ENCODE measurements at regions not wholly inside any gene's neighbourhood (a gene's known extent, or its start where the extent isn't known, plus 50 kb on each side); places are given as distances from the start of the nearest gene placed in this dataset.

DNA sequence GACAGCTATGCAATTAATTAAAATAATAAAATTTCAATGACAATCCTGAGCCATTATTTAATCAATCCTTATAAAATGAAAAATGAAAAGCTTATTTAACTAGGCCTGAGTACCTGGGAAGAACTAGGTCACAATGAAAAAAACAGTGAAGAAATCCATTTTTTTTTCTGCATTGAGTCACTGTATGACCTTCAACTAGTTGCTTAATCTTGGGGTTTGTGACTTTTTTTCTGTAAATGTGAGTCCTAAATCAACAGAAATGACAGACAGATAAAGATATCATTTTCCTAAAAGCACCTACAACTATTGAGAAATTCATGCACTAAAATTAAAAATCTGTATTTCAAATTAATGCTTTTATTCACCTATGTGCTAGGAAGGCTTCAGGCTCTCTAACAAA is 96.8 kb downstream of the TMEM26 start:
- H3K9ac ChIP-seq (ENCODE audit: low read length in 2 of 2): no peak overlapping the region
- no peaks in the 10 kb centered on the region for H3K4me1 ChIP-seq (ENCODE audit: control insufficient read depth, insufficient read depth, low read length)
- no peak overlapping the region for H3K4me3 ChIP-seq (ENCODE audit: low read length in 2 of 2)
- no peaks in the 10 kb centered on the region for H3K36me3 ChIP-seq (ENCODE audit: control insufficient read depth in 2 of 2, insufficient read depth in 2 of 2, low read length in 2 of 2)
- H3K27me3 ChIP-seq (ENCODE audit: control insufficient read depth in 1 of 2, insufficient read depth in 2 of 2, low read length in 2 of 2): no peaks in the 10 kb centered on the region
- H3K27ac ChIP-seq (ENCODE audit: low read length): no peak overlapping the region
- H3K9me3 ChIP-seq (ENCODE audit: control insufficient read depth in 2 of 2, low read length in 2 of 2): no peaks in the 10 kb centered on the region

DNA sequence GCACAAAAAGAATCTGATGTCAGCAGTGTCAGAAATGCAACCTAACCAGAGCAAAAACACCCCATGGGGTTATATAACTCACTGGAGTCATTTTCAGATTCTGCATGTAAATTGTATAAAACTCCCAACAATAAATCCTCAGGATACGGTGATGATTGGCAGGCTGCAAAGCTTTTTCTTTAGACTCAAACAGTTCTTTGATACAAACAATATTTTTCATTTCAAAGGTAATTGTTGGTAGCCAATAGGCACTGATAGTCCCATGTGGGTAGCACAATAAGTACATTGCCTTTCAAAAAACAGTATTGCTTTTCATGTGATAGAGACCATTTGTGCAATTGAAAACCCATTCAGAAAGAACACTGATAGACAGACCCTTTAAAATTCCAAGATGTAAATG is 98.0 kb downstream of the TMEM26 start:
- H3K36me3 ChIP-seq (ENCODE audit: control insufficient read depth in 2 of 2, insufficient read depth in 2 of 2, low read length in 2 of 2): no peaks in the 10 kb centered on the region
- no peak overlapping the region for H3K27ac ChIP-seq (ENCODE audit: low read length)
- H3K9me3 ChIP-seq (ENCODE audit: control insufficient read depth in 2 of 2, low read length in 2 of 2): no peaks in the 10 kb centered on the region
- no peak overlapping the region for H3K9ac ChIP-seq (ENCODE audit: low read length in 2 of 2)
- no peaks in the 10 kb centered on the region for H3K27me3 ChIP-seq (ENCODE audit: control insufficient read depth in 1 of 2, insufficient read depth in 2 of 2, low read length in 2 of 2)
- H3K4me1 ChIP-seq (ENCODE audit: control insufficient read depth, insufficient read depth, low read length): no peaks in the 10 kb centered on the region
- no peak overlapping the region for H3K4me3 ChIP-seq (ENCODE audit: low read length in 2 of 2)

DNA sequence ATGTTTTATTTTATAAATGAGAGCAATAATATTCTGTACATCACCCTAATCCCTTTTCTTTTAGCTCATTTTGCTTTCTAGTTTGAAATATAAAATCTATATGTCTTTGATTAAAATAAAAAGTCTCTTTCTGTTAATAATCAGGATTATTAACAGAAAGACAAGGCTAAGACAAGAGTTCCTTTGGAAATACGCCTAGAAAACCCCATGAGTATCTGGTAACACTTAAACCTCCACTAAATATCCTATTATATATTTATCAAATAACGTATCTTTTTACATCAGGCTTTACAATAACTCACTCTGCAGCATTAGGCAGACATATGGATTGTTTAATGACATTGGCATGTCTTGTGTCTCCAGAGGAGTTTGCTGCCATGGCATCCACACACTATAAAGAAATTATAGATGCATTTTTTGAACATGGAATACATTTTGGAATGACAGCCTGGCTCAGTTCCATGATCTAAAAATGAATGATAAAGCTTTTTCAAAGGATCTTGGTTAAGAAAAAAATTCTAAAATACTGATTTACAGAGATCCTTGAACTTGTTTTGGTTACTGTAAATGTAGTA is 98.7 kb downstream of the TMEM26 start:
- Histone ChIP-seq H3K36me3 (ENCODE audit: control insufficient read depth in 2 of 2, insufficient read depth in 2 of 2, low read length in 2 of 2) (no peaks in the 10 kb centered on the region), H3K4me1 (ENCODE audit: control insufficient read depth, insufficient read depth, low read length) (no peaks in the 10 kb centered on the region), H3K27me3 (ENCODE audit: control insufficient read depth in 1 of 2, insufficient read depth in 2 of 2, low read length in 2 of 2) (no peaks in the 10 kb centered on the region), H3K9ac (ENCODE audit: low read length in 2 of 2) (no peak overlapping the region), H3K4me3 (ENCODE audit: low read length in 2 of 2) (no peak overlapping the region), H3K27ac (ENCODE audit: low read length) (no peak overlapping the region), H3K9me3 (ENCODE audit: control insufficient read depth in 2 of 2, low read length in 2 of 2) (no peaks in the 10 kb centered on the region)

DNA sequence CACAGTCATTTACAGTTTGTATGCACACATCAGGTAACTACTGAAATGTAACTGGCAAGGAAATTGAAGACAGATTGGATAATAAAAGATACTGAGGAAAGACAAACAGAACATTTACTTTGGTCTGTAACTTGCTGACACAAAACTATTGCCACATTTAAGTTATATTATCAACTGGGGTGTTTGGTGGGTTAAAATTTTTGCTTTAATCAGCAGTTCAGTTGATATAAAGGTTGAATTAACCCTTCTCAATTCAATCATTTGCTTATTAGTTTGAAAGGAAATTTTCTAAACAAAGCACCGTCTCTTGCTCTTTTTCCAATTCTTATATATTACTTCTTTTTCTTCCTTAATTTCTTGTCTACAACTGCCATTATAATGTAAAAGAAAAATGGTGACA is 102.4 kb downstream of the TMEM26 start:
- H3K4me1 ChIP-seq (ENCODE audit: control insufficient read depth, insufficient read depth, low read length): no peaks in the 10 kb centered on the region
- H3K27ac ChIP-seq (ENCODE audit: low read length): no peak overlapping the region
- no peaks in the 10 kb centered on the region for H3K36me3 ChIP-seq (ENCODE audit: control insufficient read depth in 2 of 2, insufficient read depth in 2 of 2, low read length in 2 of 2)
- no peaks in the 10 kb centered on the region for H3K9me3 ChIP-seq (ENCODE audit: control insufficient read depth in 2 of 2, low read length in 2 of 2)
- H3K9ac ChIP-seq (ENCODE audit: low read length in 2 of 2): no peak overlapping the region
- H3K27me3 ChIP-seq (ENCODE audit: control insufficient read depth in 1 of 2, insufficient read depth in 2 of 2, low read length in 2 of 2): no peaks in the 10 kb centered on the region
- no peak overlapping the region for H3K4me3 ChIP-seq (ENCODE audit: low read length in 2 of 2)

DNA sequence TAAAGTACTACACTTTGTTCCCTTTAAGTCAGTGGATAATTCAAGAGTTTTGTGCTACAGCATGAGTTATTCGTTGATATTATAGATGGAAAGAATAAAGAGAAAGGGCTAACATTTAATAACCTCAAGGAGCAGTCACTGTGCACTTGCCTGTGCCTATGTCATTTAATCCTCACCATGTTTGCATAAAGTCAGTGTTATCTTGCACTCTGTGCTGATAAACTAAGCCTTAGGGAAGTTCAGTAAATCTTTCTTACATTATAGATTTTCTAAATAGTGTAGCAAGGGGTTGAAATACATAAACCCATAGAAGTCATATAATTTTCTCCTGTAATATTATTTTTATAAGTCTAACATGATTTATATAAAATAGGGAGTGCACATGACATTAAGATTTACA is 103.1 kb downstream of the TMEM26 start:
- Histone ChIP-seq H3K9me3 (ENCODE audit: control insufficient read depth in 2 of 2, low read length in 2 of 2) (no peaks in the 10 kb centered on the region), H3K4me3 (ENCODE audit: low read length in 2 of 2) (no peak overlapping the region)

DNA sequence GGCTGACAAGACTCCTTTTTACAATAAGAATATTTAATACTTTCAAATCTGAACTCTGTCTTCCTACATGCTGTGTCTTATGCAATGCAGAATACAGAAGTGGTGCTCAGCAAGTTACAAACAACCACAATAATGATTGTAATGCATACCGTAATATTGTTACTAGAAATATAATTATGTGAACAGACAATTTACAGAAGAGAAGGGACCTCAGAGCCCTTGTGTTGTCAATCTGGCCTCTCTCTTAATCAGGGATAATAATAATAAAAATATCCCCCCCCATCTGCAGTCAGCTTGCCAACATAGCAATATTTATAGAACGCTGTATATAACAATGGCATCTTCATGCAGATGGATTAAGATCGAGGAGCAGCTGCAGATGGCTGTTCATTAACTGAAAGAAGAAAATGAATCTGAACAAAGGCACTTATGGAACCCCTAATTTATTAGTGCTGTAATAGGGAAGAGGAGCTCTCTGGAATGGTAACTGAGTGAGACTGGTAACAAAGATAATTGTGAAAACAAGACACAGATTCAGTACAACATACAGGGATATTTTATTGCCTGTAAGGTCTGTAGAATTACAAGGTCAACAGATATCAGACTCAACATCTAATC is 106.3 kb downstream of the TMEM26 start:
- no peaks in the 10 kb centered on the region for H3K36me3 ChIP-seq (ENCODE audit: control insufficient read depth in 2 of 2, insufficient read depth in 2 of 2, low read length in 2 of 2)
- no peak overlapping the region for H3K27ac ChIP-seq (ENCODE audit: low read length)
- H3K9me3 ChIP-seq (ENCODE audit: control insufficient read depth in 2 of 2, low read length in 2 of 2): no peaks in the 10 kb centered on the region
- H3K4me1 ChIP-seq (ENCODE audit: control insufficient read depth, insufficient read depth, low read length): no peaks in the 10 kb centered on the region
- H3K27me3 ChIP-seq (ENCODE audit: control insufficient read depth in 1 of 2, insufficient read depth in 2 of 2, low read length in 2 of 2): no peaks in the 10 kb centered on the region
- H3K9ac ChIP-seq (ENCODE audit: low read length in 2 of 2): no peak overlapping the region
- no peak overlapping the region for H3K4me3 ChIP-seq (ENCODE audit: low read length in 2 of 2)

More for the DNA sequence above, 103.1 kb downstream of the TMEM26 start:
- Histone ChIP-seq H3K9ac (ENCODE audit: low read length in 2 of 2) (no peak overlapping the region), H3K4me1 (ENCODE audit: control insufficient read depth, insufficient read depth, low read length) (no peaks in the 10 kb centered on the region), H3K27ac (ENCODE audit: low read length) (no peak overlapping the region), H3K27me3 (ENCODE audit: control insufficient read depth in 1 of 2, insufficient read depth in 2 of 2, low read length in 2 of 2) (no peaks in the 10 kb centered on the region), H3K36me3 (ENCODE audit: control insufficient read depth in 2 of 2, insufficient read depth in 2 of 2, low read length in 2 of 2) (no peaks in the 10 kb centered on the region)

DNA sequence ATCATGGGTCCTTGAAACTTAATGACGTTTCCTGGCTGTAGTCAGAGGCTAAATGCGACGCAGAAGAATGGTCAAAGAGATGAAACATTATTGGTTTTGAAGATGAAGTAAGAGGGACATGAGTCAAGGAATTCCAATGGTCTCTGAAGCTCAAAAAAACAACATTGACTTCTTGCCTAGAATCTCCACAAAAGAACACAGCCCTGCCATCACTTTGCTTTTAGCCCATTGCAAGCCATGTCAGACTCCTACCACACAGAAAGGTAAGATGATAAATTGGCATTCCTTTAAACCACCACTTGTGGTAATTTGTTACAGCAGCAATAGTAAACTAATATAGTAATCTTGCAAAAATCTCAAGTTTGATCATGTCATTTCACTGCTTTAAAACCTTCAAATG is 109.4 kb downstream of the TMEM26 start:
- Histone ChIP-seq H3K9ac (ENCODE audit: low read length in 2 of 2) (no peak overlapping the region), H3K27me3 (ENCODE audit: control insufficient read depth in 1 of 2, insufficient read depth in 2 of 2, low read length in 2 of 2) (no peaks in the 10 kb centered on the region), H3K36me3 (ENCODE audit: control insufficient read depth in 2 of 2, insufficient read depth in 2 of 2, low read length in 2 of 2) (no peaks in the 10 kb centered on the region), H3K9me3 (ENCODE audit: control insufficient read depth in 2 of 2, low read length in 2 of 2) (no peaks in the 10 kb centered on the region), H3K4me1 (ENCODE audit: control insufficient read depth, insufficient read depth, low read length) (no peaks in the 10 kb centered on the region), H3K4me3 (ENCODE audit: low read length in 2 of 2) (no peak overlapping the region), H3K27ac (ENCODE audit: low read length) (no peak overlapping the region)

DNA sequence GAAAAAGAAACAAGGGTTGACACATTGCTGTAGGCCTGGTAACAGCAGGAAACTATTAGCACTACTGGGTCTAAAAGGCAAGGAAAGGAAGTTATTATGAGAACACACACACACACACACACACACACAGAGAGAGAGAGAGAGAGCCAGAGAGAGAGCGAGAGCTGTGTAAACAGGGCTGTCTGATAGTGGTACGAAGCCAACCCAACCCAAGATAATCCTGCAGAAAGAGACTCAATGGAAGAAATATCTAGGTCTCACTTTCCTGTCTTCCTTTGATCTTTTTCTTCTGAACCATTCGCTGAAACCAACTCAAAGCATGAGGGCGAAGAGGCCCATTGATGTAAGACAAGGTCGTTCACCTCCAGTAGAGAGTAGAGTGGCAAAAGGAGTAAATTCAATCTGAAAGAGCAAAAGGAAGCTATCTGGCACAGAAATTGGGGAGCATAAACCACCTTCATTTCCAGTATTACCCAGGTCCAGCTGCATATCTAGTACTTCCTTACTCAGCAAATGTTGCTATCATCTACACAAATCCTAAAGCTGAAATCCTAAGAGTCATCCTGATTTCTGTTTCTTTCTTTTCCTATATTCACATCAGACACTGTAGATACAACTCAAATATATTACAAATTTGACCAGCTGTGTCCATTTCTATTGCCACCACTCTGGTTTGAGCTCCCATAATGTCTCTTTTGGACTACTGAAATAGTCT is 110.2 kb downstream of the TMEM26 start:
- no peaks in the 10 kb centered on the region for H3K27me3 ChIP-seq (ENCODE audit: control insufficient read depth in 1 of 2, insufficient read depth in 2 of 2, low read length in 2 of 2)
- H3K4me3 ChIP-seq (ENCODE audit: low read length in 2 of 2): no peak overlapping the region
- H3K27ac ChIP-seq (ENCODE audit: low read length): no peak overlapping the region
- no peaks in the 10 kb centered on the region for H3K4me1 ChIP-seq (ENCODE audit: control insufficient read depth, insufficient read depth, low read length)
- H3K36me3 ChIP-seq (ENCODE audit: control insufficient read depth in 2 of 2, insufficient read depth in 2 of 2, low read length in 2 of 2): no peaks in the 10 kb centered on the region
- H3K9ac ChIP-seq (ENCODE audit: low read length in 2 of 2): no peak overlapping the region
- H3K9me3 ChIP-seq (ENCODE audit: control insufficient read depth in 2 of 2, low read length in 2 of 2): no peaks in the 10 kb centered on the region

DNA sequence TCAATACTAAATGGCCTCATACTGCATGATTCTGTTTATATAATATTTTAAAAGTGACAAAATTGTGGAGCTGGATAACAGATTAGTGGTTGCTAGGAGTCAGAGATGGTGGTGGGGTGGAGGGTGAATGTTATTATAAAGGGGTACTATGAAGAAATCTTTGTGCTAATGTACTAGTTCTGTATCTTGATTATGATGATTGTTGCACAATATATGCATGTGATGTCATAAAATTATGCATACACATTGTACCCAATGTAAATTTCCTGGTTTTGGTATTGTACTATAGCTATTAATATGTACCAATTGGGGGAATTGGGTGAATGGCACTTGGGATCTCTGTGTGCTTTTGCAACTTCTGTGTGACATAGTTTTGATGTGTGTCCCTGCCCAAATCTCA is 112.2 kb downstream of the TMEM26 start:
- no peak overlapping the region for H3K4me3 ChIP-seq (ENCODE audit: low read length in 2 of 2)
- no peaks in the 10 kb centered on the region for H3K4me1 ChIP-seq (ENCODE audit: control insufficient read depth, insufficient read depth, low read length)
- no peaks in the 10 kb centered on the region for H3K27me3 ChIP-seq (ENCODE audit: control insufficient read depth in 1 of 2, insufficient read depth in 2 of 2, low read length in 2 of 2)
- H3K36me3 ChIP-seq (ENCODE audit: control insufficient read depth in 2 of 2, insufficient read depth in 2 of 2, low read length in 2 of 2): no peaks in the 10 kb centered on the region
- H3K27ac ChIP-seq (ENCODE audit: low read length): no peak overlapping the region
- no peaks in the 10 kb centered on the region for H3K9me3 ChIP-seq (ENCODE audit: control insufficient read depth in 2 of 2, low read length in 2 of 2)
- H3K9ac ChIP-seq (ENCODE audit: low read length in 2 of 2): no peak overlapping the region

DNA sequence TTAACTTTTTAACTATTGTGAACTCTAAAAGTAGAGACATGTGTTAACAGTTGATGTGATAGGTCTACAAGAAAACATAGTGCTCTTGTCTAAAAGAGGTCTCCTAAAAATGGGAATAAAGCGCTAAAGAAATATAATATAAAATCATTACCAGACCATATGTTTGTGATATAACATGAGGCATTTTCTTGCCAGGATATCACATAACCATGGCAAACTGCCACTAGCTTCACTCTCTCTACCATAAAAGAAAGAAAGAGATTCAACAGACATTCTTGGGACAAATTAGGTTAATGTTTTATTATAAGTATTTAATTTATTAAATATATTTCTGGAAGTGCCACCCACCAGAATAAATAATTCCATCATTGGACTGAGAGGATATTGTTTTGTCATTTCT is 115.0 kb downstream of the TMEM26 start:
- Histone ChIP-seq H3K27me3 (ENCODE audit: control insufficient read depth in 1 of 2, insufficient read depth in 2 of 2, low read length in 2 of 2) (no peaks in the 10 kb centered on the region), H3K9ac (ENCODE audit: low read length in 2 of 2) (no peak overlapping the region), H3K4me1 (ENCODE audit: control insufficient read depth, insufficient read depth, low read length) (no peaks in the 10 kb centered on the region)

DNA sequence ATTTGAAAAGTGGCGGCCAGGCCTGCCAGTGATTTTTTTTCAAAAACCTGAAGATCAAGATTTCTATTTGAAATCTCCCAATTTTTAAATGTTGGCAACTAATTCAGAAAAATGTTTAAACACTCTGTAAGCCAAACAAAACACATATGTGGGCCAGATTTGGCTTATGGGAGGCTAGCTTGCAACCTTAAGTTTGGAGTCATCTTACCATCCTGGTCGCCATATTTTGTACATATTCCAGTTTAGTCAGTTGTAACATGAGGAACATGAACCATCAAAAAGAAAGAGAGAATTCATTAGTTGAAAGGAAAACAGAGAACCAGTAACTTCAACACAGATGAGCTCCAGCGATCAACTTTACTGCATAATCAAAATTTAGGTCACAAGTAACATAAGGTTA is 115.4 kb downstream of the TMEM26 start:
- H3K27me3 ChIP-seq (ENCODE audit: control insufficient read depth in 1 of 2, insufficient read depth in 2 of 2, low read length in 2 of 2): no peaks in the 10 kb centered on the region
- H3K4me3 ChIP-seq (ENCODE audit: low read length in 2 of 2): no peak overlapping the region
- no peak overlapping the region for H3K9ac ChIP-seq (ENCODE audit: low read length in 2 of 2)
- H3K36me3 ChIP-seq (ENCODE audit: control insufficient read depth in 2 of 2, insufficient read depth in 2 of 2, low read length in 2 of 2): no peaks in the 10 kb centered on the region
- no peak overlapping the region for H3K27ac ChIP-seq (ENCODE audit: low read length)
- H3K9me3 ChIP-seq (ENCODE audit: control insufficient read depth in 2 of 2, low read length in 2 of 2): no peaks in the 10 kb centered on the region
- H3K4me1 ChIP-seq (ENCODE audit: control insufficient read depth, insufficient read depth, low read length): no peaks in the 10 kb centered on the region

More for the DNA sequence above, 115.0 kb downstream of the TMEM26 start:
- Histone ChIP-seq H3K27ac (ENCODE audit: low read length) (no peak overlapping the region), H3K9me3 (ENCODE audit: control insufficient read depth in 2 of 2, low read length in 2 of 2) (no peaks in the 10 kb centered on the region), H3K4me3 (ENCODE audit: low read length in 2 of 2) (no peak overlapping the region), H3K36me3 (ENCODE audit: control insufficient read depth in 2 of 2, insufficient read depth in 2 of 2, low read length in 2 of 2) (no peaks in the 10 kb centered on the region)

Measured in stomach smooth muscle (tissue), 2 donors.